MM.1S (cell line): ENCODE measurements at regions not wholly inside any gene's neighbourhood (a gene's known extent, or its start where the extent isn't known, plus 50 kb on each side); places are given as distances from the start of the nearest gene placed in this dataset.
"Not testable (repeated sequence)": the region's sequence is repeated elsewhere in the genome, so short reads cannot be mapped to it uniquely, and the experiment has no call there.

Experiments used
- DNase-seq: peaks from one replicate; pipeline ENCODE4 v3.0.0-alpha.2; 2015
- H2AFZ ChIP-seq: fragments of 300-600 bp; sonication (generic); 2 replicates; pipeline ENCODE4 v1.6.0; 2016; ENCODE audit warnings: antibody characterized with exemption, low read length
- H3F3A ChIP-seq: fragments of 300-600 bp; sonication (generic); 2 replicates; pipeline ENCODE4 v1.6.1; 2016; ENCODE audit warnings: mild to moderate bottlenecking, antibody characterized with exemption, low read length, moderate library complexity, mixed read lengths; ENCODE audit not compliant: insufficient read depth
- H3K27ac ChIP-seq: fragments of 300-600 bp; sonication (generic); 2 replicates; pipeline ENCODE4 v1.5.1; 2016; ENCODE audit warnings: mild to moderate bottlenecking, low read length
- H3K27me3 ChIP-seq: fragments of 300-600 bp; sonication (generic); replicated peaks from 2 replicates; pipeline ENCODE4 v1.6.0; 2016; ENCODE audit warnings: low read length; ENCODE audit not compliant: insufficient read depth
- H3K36me3 ChIP-seq: fragments of 300-600 bp; sonication (generic); replicated peaks from 2 replicates; pipeline ENCODE4 v1.6.1; 2016; ENCODE audit warnings: mild to moderate bottlenecking, low read length, mixed read lengths; ENCODE audit not compliant: insufficient read depth
- H3K4me1 ChIP-seq: fragments of 300-600 bp; sonication (generic); 2 replicates; pipeline ENCODE4 v1.6.1; 2016; ENCODE audit warnings: low read length, mixed read lengths
- H3K4me2 ChIP-seq: fragments of 300-600 bp; sonication (generic); 2 replicates; pipeline ENCODE4 v1.6.0; 2016; ENCODE audit warnings: low read depth, low read length
- H3K4me3 ChIP-seq: fragments of 300-600 bp; sonication (generic); 2 replicates; pipeline ENCODE4 v1.5.1; 2016; ENCODE audit warnings: low read length, mixed read lengths
- H3K79me2 ChIP-seq: fragments of 300-600 bp; sonication (generic); 2 replicates; pipeline ENCODE4 v1.6.1; 2016; ENCODE audit warnings: mixed run types, low read length, mixed read lengths
- H3K9ac ChIP-seq: fragments of 300-600 bp; sonication (generic); 2 replicates; pipeline ENCODE4 v1.6.1; 2016; ENCODE audit warnings: low read length, mixed read lengths
- H3K9me2 ChIP-seq: fragments of 300-600 bp; sonication (generic); replicated peaks from 2 replicates; pipeline ENCODE4 v1.6.1; 2016; ENCODE audit warnings: mild to moderate bottlenecking, low read length, mixed read lengths; ENCODE audit not compliant: insufficient read depth
- H3K9me3 ChIP-seq: fragments of 300-600 bp; sonication (generic); replicated peaks from 2 replicates; pipeline ENCODE4 v1.6.1; 2016; ENCODE audit warnings: mild to moderate bottlenecking, low read length, mixed read lengths; ENCODE audit not compliant: insufficient read depth
- H4K20me1 ChIP-seq: fragments of 300-600 bp; sonication (generic); 2 replicates; pipeline ENCODE4 v1.6.1; 2016; ENCODE audit warnings: mild to moderate bottlenecking, low read length, moderate library complexity, mixed read lengths; ENCODE audit not compliant: insufficient read depth

DNA sequence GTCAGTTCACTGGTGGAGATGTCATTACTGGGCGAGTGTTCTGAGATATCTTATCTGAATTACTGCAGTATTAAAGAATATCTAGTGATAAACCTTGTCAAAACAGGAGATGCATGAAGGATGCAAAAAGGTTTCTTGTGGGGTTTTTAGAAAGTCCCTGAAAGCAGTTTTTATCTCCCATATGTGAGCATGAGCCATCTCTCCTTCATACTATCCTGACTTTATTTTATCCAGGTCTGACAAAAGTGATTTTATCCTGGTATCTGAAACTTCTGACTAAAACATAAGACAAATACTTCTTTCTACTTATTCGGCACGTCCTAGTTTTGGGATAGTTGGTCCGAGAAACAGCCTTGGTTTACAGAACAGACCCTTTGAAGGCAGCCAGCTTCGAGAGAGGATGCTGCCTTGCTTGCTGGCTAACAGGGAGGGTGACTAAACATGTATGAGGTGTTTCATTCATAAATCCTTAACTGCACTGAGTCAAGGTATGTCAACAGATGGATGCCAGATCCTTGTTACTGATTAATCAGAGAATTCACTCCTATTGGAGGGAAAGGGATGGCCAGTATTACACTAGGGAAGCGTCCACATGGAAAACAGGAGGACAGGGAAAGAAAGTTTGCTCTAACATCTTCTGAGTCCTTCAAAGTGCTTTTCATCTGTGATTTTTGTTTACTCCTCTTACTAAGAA lies 172.8 kb upstream of the FAM240B start:
- H2AFZ ChIP-seq, H3K79me2 ChIP-seq, H3K4me2 ChIP-seq, H3K9me3 ChIP-seq, H3K4me1 ChIP-seq, H3K36me3 ChIP-seq, H3K9ac ChIP-seq, H4K20me1 ChIP-seq, H3K4me3 ChIP-seq, H3F3A ChIP-seq, H3K9me2 ChIP-seq, H3K27ac ChIP-seq, H3K27me3 ChIP-seq, DNase-seq: not testable (repeated sequence)

DNA sequence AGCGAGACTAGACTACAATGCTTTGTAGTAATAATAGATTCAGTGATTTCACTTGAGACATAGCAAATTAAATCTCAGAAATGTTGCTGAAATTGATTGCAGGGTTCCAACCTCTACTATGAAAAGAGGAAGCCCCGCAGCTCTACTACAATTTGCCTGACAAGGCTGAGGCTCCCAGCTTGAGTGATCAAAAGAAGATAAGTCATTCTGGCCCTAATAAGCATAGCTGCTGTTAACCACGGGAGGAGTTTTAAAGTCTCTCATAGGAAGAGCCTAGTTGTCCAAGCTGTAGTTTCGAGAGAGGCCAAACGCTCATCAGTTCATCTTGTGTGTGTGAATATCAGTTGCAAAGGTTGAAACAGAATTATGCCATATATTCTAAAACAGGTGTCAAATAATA lies 166.1 kb upstream of the FAM240B start:
- not testable (repeated sequence) for H3K9ac ChIP-seq, H3K9me2 ChIP-seq, H3K79me2 ChIP-seq, H3K4me3 ChIP-seq, H3K4me2 ChIP-seq, H3K27me3 ChIP-seq, H3K36me3 ChIP-seq, H3K27ac ChIP-seq, H4K20me1 ChIP-seq, DNase-seq, H3K4me1 ChIP-seq, H3K9me3 ChIP-seq, H3F3A ChIP-seq, H2AFZ ChIP-seq

- not testable (repeated sequence) for H3K9me2 ChIP-seq, H3F3A ChIP-seq, H3K79me2 ChIP-seq, H3K27ac ChIP-seq, H3K4me2 ChIP-seq, H3K36me3 ChIP-seq, H3K9ac ChIP-seq, H3K4me3 ChIP-seq, H3K4me1 ChIP-seq, H2AFZ ChIP-seq, H4K20me1 ChIP-seq, DNase-seq, H3K9me3 ChIP-seq, H3K27me3 ChIP-seq
These were observed 155.7 kb upstream of the FAM240B start for GRCh38 chr9:38875616-38876015.

DNA sequence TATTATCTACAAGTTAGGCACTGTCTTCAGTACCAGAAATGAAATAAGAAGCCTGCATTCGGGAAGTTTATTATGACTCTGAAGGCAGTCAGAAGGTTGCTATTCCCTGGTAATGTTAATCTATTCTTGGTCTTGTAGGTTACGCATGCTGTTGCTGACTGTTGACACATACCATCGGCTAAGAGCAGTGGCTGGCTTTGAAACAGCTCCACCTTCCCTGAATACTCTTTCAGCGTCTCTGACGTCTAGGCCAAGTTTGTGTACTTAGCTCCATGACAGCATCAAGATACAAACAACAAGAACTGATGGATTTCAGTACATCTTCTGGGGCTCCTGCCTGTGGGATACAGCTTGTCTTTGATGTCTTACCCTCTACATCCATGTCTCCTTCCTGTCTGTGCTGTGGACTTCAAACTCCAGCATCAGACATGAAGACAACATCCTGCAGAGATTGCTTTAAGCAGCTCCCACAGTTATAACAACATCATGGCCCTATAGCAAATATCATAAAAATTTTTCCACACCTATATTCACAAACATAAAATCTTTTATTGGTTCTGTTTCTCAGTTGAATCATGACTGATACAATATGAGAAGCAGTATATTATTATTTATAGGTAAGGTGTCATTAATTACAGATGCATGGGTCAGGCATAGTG lies 151.5 kb upstream of the FAM240B start:
- H4K20me1 ChIP-seq, H2AFZ ChIP-seq, H3K9me2 ChIP-seq, H3K27me3 ChIP-seq, H3K4me2 ChIP-seq, H3F3A ChIP-seq, H3K9me3 ChIP-seq, H3K9ac ChIP-seq, H3K79me2 ChIP-seq, H3K4me1 ChIP-seq, H3K27ac ChIP-seq, DNase-seq, H3K36me3 ChIP-seq, H3K4me3 ChIP-seq: not testable (repeated sequence)

DNA sequence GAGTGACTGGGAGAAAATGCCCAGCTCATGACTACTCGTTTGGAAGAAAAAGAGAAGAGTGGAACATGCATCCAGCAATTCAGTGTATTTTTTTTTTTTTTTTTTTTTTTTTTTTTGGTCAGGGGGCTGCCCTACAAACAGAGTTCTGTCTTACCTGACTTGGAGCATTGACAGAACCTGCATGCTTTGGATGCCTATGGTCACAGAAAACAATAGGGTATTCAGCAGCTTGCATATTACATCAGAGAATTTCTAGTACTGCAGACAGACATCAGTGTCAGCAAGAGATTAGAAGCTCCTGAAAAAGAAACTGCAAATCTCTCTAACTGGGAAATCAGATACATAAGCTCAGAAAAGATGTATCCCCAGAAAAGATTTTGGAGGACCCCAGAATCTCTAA lies 139.9 kb upstream of the FAM240B start:
- H3K79me2 ChIP-seq, H4K20me1 ChIP-seq, H3K27ac ChIP-seq, H3K27me3 ChIP-seq, H3K4me3 ChIP-seq, H3K9me3 ChIP-seq, H3K4me2 ChIP-seq, H2AFZ ChIP-seq, H3F3A ChIP-seq, H3K4me1 ChIP-seq, DNase-seq, H3K9ac ChIP-seq, H3K36me3 ChIP-seq, H3K9me2 ChIP-seq: not testable (repeated sequence)

GRCh38 chr9:38848966-38849365 lies 129.0 kb upstream of the FAM240B start:
- H3K9me3 ChIP-seq, H3K4me3 ChIP-seq, H3K27ac ChIP-seq, H3K36me3 ChIP-seq, H3K4me1 ChIP-seq, H3K79me2 ChIP-seq, H3K4me2 ChIP-seq, H3F3A ChIP-seq, H3K9ac ChIP-seq, H3K9me2 ChIP-seq, DNase-seq, H2AFZ ChIP-seq, H4K20me1 ChIP-seq, H3K27me3 ChIP-seq: not testable (repeated sequence)

DNA sequence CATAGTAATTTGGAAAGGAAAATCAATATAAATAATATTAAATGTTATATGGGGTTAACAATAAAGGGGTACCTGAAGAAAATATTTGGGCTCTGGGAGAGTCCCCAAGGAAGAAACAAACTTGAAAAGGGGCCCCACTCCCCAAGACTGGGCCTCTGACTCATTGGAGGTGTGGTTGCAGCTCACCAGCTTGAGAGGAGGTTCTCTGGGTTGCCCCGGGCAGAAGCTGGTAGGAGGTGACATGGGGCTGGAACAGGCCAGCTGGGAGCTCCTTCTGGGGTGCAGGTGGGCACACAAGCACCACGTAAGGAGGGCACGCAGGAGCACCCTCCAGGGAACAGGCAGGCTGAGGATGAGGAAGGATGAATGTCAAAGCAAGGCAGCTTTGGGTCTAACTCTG lies 120.3 kb upstream of the FAM240B start:
- not testable (repeated sequence) for H2AFZ ChIP-seq, H3K9ac ChIP-seq, DNase-seq, H3F3A ChIP-seq, H3K27me3 ChIP-seq, H3K9me2 ChIP-seq, H3K27ac ChIP-seq, H3K4me1 ChIP-seq, H3K4me2 ChIP-seq, H3K36me3 ChIP-seq, H4K20me1 ChIP-seq, H3K9me3 ChIP-seq, H3K79me2 ChIP-seq, H3K4me3 ChIP-seq

DNA sequence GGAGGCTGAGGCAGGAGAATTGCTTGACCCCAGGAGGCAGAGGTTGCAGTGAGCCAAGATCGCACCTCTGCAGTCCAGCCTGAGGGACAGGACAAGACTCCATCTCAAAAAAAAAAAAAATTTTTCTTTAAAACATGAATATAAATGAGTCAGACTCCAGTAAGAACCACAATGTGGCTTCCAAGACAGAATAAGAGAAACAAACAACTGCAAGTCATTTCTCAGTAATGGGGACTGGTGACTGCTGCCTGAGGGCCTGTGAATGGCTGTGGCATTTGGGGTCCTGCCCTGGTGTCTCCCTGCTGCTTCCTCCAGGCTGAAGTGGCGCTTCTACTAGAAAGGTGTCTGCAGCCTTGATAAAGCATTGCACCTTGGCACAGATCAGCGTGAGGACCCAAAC lies 113.8 kb upstream of the FAM240B start:
- H3K4me1 ChIP-seq, H3K36me3 ChIP-seq: not testable (repeated sequence)

More for the DNA sequence above, 113.8 kb upstream of the FAM240B start:
- not testable (repeated sequence) for H3K27ac ChIP-seq, H3K9me3 ChIP-seq, DNase-seq, H3K4me3 ChIP-seq, H3K27me3 ChIP-seq, H2AFZ ChIP-seq, H3K9me2 ChIP-seq, H3K4me2 ChIP-seq, H3K79me2 ChIP-seq, H3F3A ChIP-seq, H4K20me1 ChIP-seq, H3K9ac ChIP-seq
